IMR-90 (cell line): ENCODE measurements at regions not wholly inside any gene's neighbourhood (a gene's known extent, or its start where the extent isn't known, plus 50 kb on each side); places are given as distances from the start of the nearest gene placed in this dataset.

Source experiments
- CTCF ChIP-seq: conservative IDR thresholded peaks from 2 replicates; pipeline ENCODE4 v1.5.1; 2012; ENCODE audit warnings: mild to moderate bottlenecking, low read depth, low read length, improper control_type of control experiment
- ELK1 ChIP-seq: fragments of 150-350 bp; IDR thresholded peaks from 2 replicates; pipeline ENCODE4 v1.6.1; 2016; ENCODE audit warnings: low read depth, mild to moderate bottlenecking, low read length, moderate library complexity, borderline replicate concordance
- FOS ChIP-seq: fragments of 150-350 bp; IDR thresholded peaks from 2 replicates; pipeline ENCODE4 v1.6.1; 2016; ENCODE audit warnings: low read depth, low read length
- MAFK ChIP-seq: IDR thresholded peaks from 2 replicates; pipeline ENCODE4 v1.6.1; 2012; ENCODE audit warnings: low read depth, low read length, improper control_type of control experiment
- POLR2A ChIP-seq: IDR thresholded peaks from 2 replicates; pipeline ENCODE4 v1.6.1; 2012; ENCODE audit warnings: mild to moderate bottlenecking, low read depth, low read length
- RAD21 ChIP-seq: IDR thresholded peaks from 2 replicates; pipeline ENCODE4 v1.6.1; 2012; ENCODE audit warnings: low read length, improper control_type of control experiment
- RCOR1 ChIP-seq: IDR thresholded peaks from 2 replicates; pipeline ENCODE4 v1.6.1; 2012; ENCODE audit warnings: mild to moderate bottlenecking, low read length, improper control_type of control experiment; ENCODE audit not compliant: insufficient replicate concordance
- RFX5 ChIP-seq: IDR thresholded peaks from 2 replicates; pipeline ENCODE4 v1.8.0; 2012; ENCODE audit warnings: low read depth, mild to moderate bottlenecking, low read length, moderate library complexity
- SMC3 ChIP-seq: fragments of 150-350 bp; IDR thresholded peaks from 2 replicates; pipeline ENCODE4 v1.6.1; 2016; ENCODE audit warnings: low read depth, mild to moderate bottlenecking, antibody characterized with exemption, low read length, moderate library complexity

GRCh38 chr12:127113945-127114344 is 1153.0 kb upstream of the TMEM132C start:
- TF ChIP-seq CTCF (no peak), SMC3 (no peak), FOS (no peak), RAD21 (no peak), MAFK (no peak), POLR2A (no peak), RFX5 (no peak), ELK1 (no peak), RCOR1 (no peak)
